ENCODE measurements at regions not wholly inside any gene's neighbourhood (a gene's known extent, or its start where the extent isn't known, plus 50 kb on each side); places are given as distances from the start of the nearest gene placed in this dataset.

DNA sequence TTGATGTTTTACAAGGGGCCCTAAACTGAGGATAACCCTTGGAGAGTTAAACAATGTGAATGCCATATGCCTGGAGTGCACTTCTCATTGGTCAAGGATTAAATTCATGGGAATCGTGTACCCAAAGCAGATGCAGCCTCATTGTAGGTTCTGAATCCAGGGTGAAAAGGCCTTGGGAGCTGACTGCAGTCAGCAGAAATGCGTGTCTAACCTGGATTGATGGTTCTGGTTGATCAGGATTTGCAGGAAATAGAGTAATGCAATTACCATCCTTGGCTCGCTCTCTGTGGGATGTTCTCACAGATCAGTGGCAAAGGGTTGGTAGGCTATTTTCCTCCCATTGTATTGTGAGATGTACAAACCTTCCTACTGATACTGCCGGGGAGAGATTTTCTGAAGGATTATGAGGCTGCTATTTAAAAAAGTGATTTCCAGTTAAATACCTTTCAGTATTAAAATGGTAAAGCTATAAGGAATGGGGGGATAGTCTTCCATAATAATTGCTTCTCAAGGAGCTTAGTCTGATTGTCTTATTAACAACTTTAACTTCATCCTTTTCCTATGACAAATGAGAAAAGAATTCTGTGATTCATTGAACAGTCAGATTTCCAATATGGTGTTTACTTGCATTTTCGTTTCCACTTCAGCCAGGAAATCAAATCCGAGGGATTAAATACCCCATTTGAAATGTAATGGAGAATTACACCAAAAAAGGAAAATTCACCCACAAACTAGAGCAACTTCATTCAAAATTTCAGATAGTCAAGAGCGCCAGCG lies 1028.1 kb upstream of the EEF2KMT start:
- Mint-ChIP-seq H3K4me1 (no peaks in the 10 kb centered on the region), H3K4me3 (no peak overlapping the region), H3K9me3 (peaks cover 7% of the 10 kb centered on the region), H3K36me3 (no peaks in the 10 kb centered on the region), H3K27me3 (no peaks in the 10 kb centered on the region), H3K27ac (no peak overlapping the region)
- no peak for ATAC-seq

GRCh38 chr16:6124136-6124535 lies 1026.5 kb upstream of the EEF2KMT start:
- Mint-ChIP-seq H3K36me3 (no peaks in the 10 kb centered on the region), H3K4me3 (no peak overlapping the region), H3K27me3 (no peaks in the 10 kb centered on the region), H3K27ac (no peak overlapping the region), H3K9me3 (peaks cover under 1% of the 10 kb centered on the region), H3K4me1 (no peaks in the 10 kb centered on the region)
- ATAC-seq: no peak

DNA sequence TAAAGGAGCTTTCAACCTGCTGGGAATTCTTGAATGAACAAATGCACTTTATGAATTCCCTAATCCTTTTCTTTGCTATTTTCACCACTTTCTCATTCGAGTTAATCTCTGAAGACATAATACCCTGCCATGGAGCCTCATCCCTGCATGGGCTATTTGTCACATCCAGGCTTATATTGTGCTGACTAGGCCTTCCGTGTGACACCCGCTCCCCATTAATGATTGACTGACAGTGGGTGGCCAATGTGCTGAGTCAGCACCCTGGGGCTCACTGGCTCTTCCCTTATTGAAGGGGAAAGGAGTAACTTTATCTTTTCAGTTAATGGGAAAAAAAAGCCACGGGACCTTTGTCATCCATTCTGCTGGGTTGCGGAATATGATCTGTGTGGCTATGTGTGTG lies 1024.8 kb upstream of the EEF2KMT start:
- no peaks in the 10 kb centered on the region for H3K36me3 Mint-ChIP-seq
- no peak overlapping the region for H3K27ac Mint-ChIP-seq
- H3K9me3 Mint-ChIP-seq: peaks cover 5% of the 10 kb centered on the region
- ATAC-seq: no peak
- H3K4me1 Mint-ChIP-seq: no peaks in the 10 kb centered on the region
- no peak overlapping the region for H3K4me3 Mint-ChIP-seq
- no peaks in the 10 kb centered on the region for H3K27me3 Mint-ChIP-seq

GRCh38 chr16:6114691-6115090 lies 1017.1 kb upstream of the EEF2KMT start:
- no peaks in the 10 kb centered on the region for H3K36me3 Mint-ChIP-seq
- no peak for ATAC-seq
- no peak overlapping the region for H3K4me3 Mint-ChIP-seq
- peaks cover 12% of the 10 kb centered on the region for H3K9me3 Mint-ChIP-seq
- H3K27ac Mint-ChIP-seq: no peak overlapping the region
- no peaks in the 10 kb centered on the region for H3K27me3 Mint-ChIP-seq
- no peaks in the 10 kb centered on the region for H3K4me1 Mint-ChIP-seq

DNA sequence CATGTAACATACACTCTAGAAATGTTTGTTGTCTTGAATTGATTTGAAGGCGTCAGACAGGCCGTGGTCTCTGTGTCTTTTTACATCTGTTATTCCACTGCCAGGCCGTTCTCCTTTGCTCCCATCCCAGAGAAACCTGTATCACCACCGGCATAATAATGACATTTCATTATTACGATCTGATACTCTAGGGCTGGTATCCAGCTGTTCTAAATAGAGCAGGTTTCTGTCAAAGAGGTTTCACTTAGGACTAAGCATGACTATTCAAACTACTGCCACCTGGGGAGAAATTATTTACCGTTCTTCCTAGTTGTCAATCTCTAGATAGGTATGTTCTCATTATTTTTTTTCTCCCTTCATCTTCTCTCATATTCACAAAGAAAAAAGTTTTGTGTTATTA lies 1016.2 kb upstream of the EEF2KMT start:
- Mint-ChIP-seq H3K36me3 (no peaks in the 10 kb centered on the region), H3K9me3 (peaks cover 12% of the 10 kb centered on the region), H3K27ac (no peak overlapping the region), H3K4me3 (no peak overlapping the region), H3K4me1 (no peaks in the 10 kb centered on the region), H3K27me3 (no peaks in the 10 kb centered on the region)
- ATAC-seq: no peak

- no peaks in the 10 kb centered on the region for H3K36me3 Mint-ChIP-seq
- no peak overlapping the region for H3K27ac Mint-ChIP-seq
- H3K4me1 Mint-ChIP-seq: no peaks in the 10 kb centered on the region
- no peak for ATAC-seq
- no peaks in the 10 kb centered on the region for H3K27me3 Mint-ChIP-seq
- H3K9me3 Mint-ChIP-seq: peaks cover 10% of the 10 kb centered on the region
- no peak overlapping the region for H3K4me3 Mint-ChIP-seq
These were observed 1015.1 kb upstream of the EEF2KMT start for GRCh38 chr16:6112700-6113099.

DNA sequence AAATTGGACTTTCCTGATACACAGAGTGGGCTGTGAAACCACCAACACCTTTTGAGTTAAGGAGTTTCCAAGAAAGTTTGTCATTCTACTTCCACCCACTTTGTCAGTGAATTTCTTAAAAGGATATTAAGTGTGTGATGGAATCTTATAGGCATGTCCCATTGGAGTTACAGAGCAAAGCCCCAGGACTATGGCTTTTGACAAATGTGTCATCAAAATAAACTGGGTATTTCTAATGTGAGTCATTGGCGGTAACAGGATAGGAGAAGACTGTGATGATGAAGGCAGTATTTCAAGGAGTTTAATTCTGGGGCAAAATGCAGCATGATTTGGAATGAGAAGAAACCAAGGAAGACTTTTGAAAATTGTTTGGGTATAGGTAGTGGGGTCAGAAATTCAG lies 1013.8 kb upstream of the EEF2KMT start:
- Mint-ChIP-seq H3K27ac (no peak overlapping the region), H3K27me3 (no peaks in the 10 kb centered on the region), H3K9me3 (peaks cover 13% of the 10 kb centered on the region), H3K4me3 (no peak overlapping the region), H3K36me3 (no peaks in the 10 kb centered on the region), H3K4me1 (no peaks in the 10 kb centered on the region)
- ATAC-seq: no peak

GRCh38 chr16:6110346-6110745 lies 1012.8 kb upstream of the EEF2KMT start:
- no peaks in the 10 kb centered on the region for H3K27me3 Mint-ChIP-seq
- no peak overlapping the region for H3K4me3 Mint-ChIP-seq
- H3K4me1 Mint-ChIP-seq: no peaks in the 10 kb centered on the region
- H3K9me3 Mint-ChIP-seq: peaks cover 13% of the 10 kb centered on the region
- H3K36me3 Mint-ChIP-seq: no peaks in the 10 kb centered on the region
- ATAC-seq: no peak
- H3K27ac Mint-ChIP-seq: no peak overlapping the region

DNA sequence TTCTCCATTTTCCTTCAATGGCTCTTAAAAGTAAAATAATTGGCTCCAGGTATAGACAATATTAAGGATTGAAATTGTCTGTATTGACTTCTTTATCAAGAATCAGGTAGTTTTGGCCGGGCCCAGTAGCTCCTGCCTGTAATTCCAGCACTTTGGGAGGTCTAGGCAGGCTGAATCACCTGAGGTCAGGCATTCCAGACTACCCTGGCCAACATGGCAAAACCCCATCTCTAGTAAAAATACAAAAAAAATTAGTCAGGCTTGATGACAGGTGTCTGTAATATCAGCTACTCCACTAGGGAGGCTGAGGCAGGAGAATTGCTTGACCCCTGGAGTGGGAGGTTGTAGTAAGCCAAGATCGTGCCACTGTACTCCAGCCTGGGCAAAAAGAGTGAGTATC lies 1008.5 kb upstream of the EEF2KMT start:
- Mint-ChIP-seq H3K9me3 (peaks cover 15% of the 10 kb centered on the region), H3K36me3 (no peaks in the 10 kb centered on the region), H3K27me3 (no peaks in the 10 kb centered on the region), H3K4me1 (no peaks in the 10 kb centered on the region), H3K4me3 (no peak overlapping the region), H3K27ac (no peak overlapping the region)
- no peak for ATAC-seq

- ATAC-seq: no peak
- H3K27me3 Mint-ChIP-seq: no peaks in the 10 kb centered on the region
- H3K4me3 Mint-ChIP-seq: no peak overlapping the region
- H3K4me1 Mint-ChIP-seq: no peaks in the 10 kb centered on the region
- no peak overlapping the region for H3K27ac Mint-ChIP-seq
- no peaks in the 10 kb centered on the region for H3K36me3 Mint-ChIP-seq
- peaks cover 12% of the 10 kb centered on the region for H3K9me3 Mint-ChIP-seq
These were observed 1007.5 kb upstream of the EEF2KMT start for GRCh38 chr16:6105115-6105514.

- no peak for ATAC-seq
- Mint-ChIP-seq H3K4me3 (no peak overlapping the region), H3K27ac (no peak overlapping the region), H3K4me1 (no peaks in the 10 kb centered on the region), H3K36me3 (no peaks in the 10 kb centered on the region), H3K9me3 (peaks cover 12% of the 10 kb centered on the region), H3K27me3 (no peaks in the 10 kb centered on the region)
These were observed 1006.8 kb upstream of the EEF2KMT start for GRCh38 chr16:6104428-6104827.

DNA sequence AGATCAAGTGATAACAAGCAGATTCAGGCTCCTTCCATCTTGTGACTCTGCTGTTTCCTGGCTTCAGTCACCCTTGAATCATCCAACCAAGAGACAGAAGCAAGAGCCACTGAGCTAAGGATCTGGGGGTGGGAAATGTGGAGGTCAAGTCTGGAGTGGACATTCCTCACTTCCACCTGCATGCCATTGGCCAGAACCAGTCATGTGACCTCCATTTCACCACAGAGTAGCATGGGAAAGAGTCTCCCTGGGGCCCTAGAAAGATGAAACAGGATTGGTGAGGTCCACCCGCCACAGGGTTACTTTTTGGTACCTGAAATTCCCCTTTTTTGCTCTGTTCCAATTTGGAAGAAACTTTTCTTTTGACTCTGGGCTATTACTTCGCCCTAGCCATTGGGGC lies 1006.0 kb upstream of the EEF2KMT start:
- no peaks in the 10 kb centered on the region for H3K36me3 Mint-ChIP-seq
- H3K27me3 Mint-ChIP-seq: no peaks in the 10 kb centered on the region
- no peak for ATAC-seq
- no peak overlapping the region for H3K27ac Mint-ChIP-seq
- no peak overlapping the region for H3K4me3 Mint-ChIP-seq
- H3K9me3 Mint-ChIP-seq: peaks cover 9% of the 10 kb centered on the region
- H3K4me1 Mint-ChIP-seq: no peaks in the 10 kb centered on the region

- Mint-ChIP-seq H3K4me3 (no peak overlapping the region), H3K4me1 (no peaks in the 10 kb centered on the region), H3K36me3 (no peaks in the 10 kb centered on the region), H3K9me3 (peaks cover 2% of the 10 kb centered on the region), H3K27me3 (no peaks in the 10 kb centered on the region), H3K27ac (no peak overlapping the region)
- no peak for ATAC-seq
These were observed 1001.5 kb upstream of the EEF2KMT start for GRCh38 chr16:6099102-6099501.

DNA sequence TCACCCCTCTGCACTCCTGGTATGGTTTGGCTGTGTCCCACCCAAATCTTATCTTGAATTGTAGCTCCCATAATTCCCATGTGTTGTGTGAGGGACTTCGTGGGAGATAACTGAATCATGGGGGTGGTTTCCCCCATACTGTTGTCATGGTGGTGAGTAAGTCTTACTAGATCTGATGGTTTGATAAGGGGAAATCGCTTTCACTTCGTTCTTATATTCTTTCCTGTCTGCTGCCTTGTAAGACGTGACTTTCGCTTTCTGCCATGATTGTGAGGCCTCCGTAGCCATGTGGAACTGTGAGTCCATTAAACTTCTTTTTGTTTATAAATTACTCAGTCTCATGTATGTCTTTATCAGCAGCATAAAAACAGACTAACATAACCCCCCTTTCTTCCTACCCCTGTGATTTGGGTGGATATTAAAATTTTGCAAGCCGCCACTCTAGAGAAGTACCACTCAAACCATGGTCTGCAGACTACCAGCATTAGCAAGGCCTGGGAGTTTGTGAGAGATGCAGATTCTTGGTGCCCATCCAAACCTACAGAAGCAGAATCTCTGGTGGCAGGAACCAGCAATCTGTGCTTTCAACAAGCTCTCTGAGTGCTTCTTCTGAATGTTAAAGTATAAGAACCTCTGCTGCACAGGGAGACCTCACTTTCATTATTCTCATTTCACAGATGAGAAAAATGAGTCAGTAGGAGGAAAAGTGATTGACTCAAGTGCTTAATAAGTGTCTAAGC lies 999.5 kb upstream of the EEF2KMT start:
- H3K9me3 Mint-ChIP-seq: no peaks in the 10 kb centered on the region
- no peak overlapping the region for H3K27ac Mint-ChIP-seq
- no peaks in the 10 kb centered on the region for H3K27me3 Mint-ChIP-seq
- H3K4me3 Mint-ChIP-seq: no peak overlapping the region
- H3K4me1 Mint-ChIP-seq: no peaks in the 10 kb centered on the region
- no peak for ATAC-seq
- no peaks in the 10 kb centered on the region for H3K36me3 Mint-ChIP-seq

GRCh38 chr16:6095414-6095813 lies 997.8 kb upstream of the EEF2KMT start:
- Mint-ChIP-seq H3K9me3 (peaks cover 7% of the 10 kb centered on the region), H3K27ac (no peak overlapping the region), H3K36me3 (no peaks in the 10 kb centered on the region), H3K4me3 (no peak overlapping the region), H3K27me3 (no peaks in the 10 kb centered on the region), H3K4me1 (no peaks in the 10 kb centered on the region)
- ATAC-seq: no peak

GRCh38 chr16:6091021-6091420 lies 993.4 kb upstream of the EEF2KMT start:
- Mint-ChIP-seq H3K36me3 (no peaks in the 10 kb centered on the region), H3K4me3 (no peak overlapping the region), H3K4me1 (no peaks in the 10 kb centered on the region)

More at GRCh38 chr16:6091021-6091420, 993.4 kb upstream of the EEF2KMT start:
- ATAC-seq: no peak
- no peak overlapping the region for H3K27ac Mint-ChIP-seq
- H3K9me3 Mint-ChIP-seq: peaks cover 11% of the 10 kb centered on the region
- H3K27me3 Mint-ChIP-seq: no peaks in the 10 kb centered on the region
